Heart right ventricle (tissue), 16 donors: ENCODE measurements at regions not wholly inside any gene's neighbourhood (a gene's known extent, or its start where the extent isn't known, plus 50 kb on each side); places are given as distances from the start of the nearest gene placed in this dataset.

Source experiments
- ATAC-seq, 8 donors: fragments of 200-7000 bp; cut with Tn5 transposase; one replicate each; pipeline ENCODE4 v1.9.1; 2020; ENCODE audit warnings: mild to moderate bottlenecking in 8 of 8, moderate library complexity in 8 of 8, moderate number of reproducible peaks in 1 of 8
- DNase-seq, 2 donors: peaks; one replicate each; pipeline ENCODE4 v3.0.0-alpha.2; 2020
- H3K27ac ChIP-seq, 10 donors: fragments of 200-600 bp; sonication (generic) in 2 of 10; one replicate each; pipeline versions ENCODE4 v1.5.0 to v1.8.0; 2020 to 2022; ENCODE audit warnings: mild to moderate bottlenecking in 3 of 10
- H3K27me3 ChIP-seq, 7 donors: fragments of 200-600 bp; one replicate each; pipeline ENCODE4 v1.8.0; 2021 to 2022; ENCODE audit warnings: mild to moderate bottlenecking in 2 of 7
- H3K36me3 ChIP-seq, 9 donors: fragments of 200-600 bp; sonication (generic) in 1 of 9; one replicate each; pipeline versions ENCODE4 v1.5.0 to v1.8.0; 2020 to 2022; ENCODE audit warnings: mild to moderate bottlenecking in 2 of 9
- H3K4me1 ChIP-seq, 9 donors: fragments of 200-600 bp; sonication (generic) in 1 of 9; one replicate each; pipeline versions ENCODE4 v1.5.0 to v1.8.0; 2020 to 2022; ENCODE audit warnings: mild to moderate bottlenecking in 4 of 9
- H3K4me3 ChIP-seq, 10 donors: fragments of 200-600 bp; sonication (generic) in 2 of 10; one replicate each; pipeline versions ENCODE4 v1.5.0 to v1.8.0; 2020 to 2022; ENCODE audit warnings: mild to moderate bottlenecking in 7 of 10, moderate library complexity in 2 of 10
- H3K9me3 ChIP-seq, 11 donors: fragments of 200-600 bp in 10 of 11; sonication (generic) in 2 of 11; one replicate each; pipeline versions ENCODE4 v1.5.0 to v1.8.0; 2013 to 2022; ENCODE audit warnings: mild to moderate bottlenecking in 2 of 11, control low read depth in 1 of 11, moderate library complexity in 1 of 11
- CTCF ChIP-seq, 9 donors: fragments of 200-600 bp; sonication (generic) in 2 of 9; IDR thresholded peaks; one replicate each; pipeline versions ENCODE4 v1.5.0 to v1.8.0; 2021 to 2022; ENCODE audit warnings: antibody characterized with exemption in 9 of 9, mild to moderate bottlenecking in 5 of 9, moderate library complexity in 1 of 9
- WGBS, 2 donors: extraction: QIAGEN DNeasy Blood & Tissue Kit; methylation state at CpG; one replicate each; pipeline ENCODE4 v1.1.7; 2013; ENCODE audit warnings: inconsistent platforms in 1 of 2; 5-methylcytosine and 5-hydroxymethylcytosine counted together
- intact Hi-C, 10 donors: fragments of 100-400 bp; cut with DNase I; formaldehyde crosslinking; loops; one replicate each; pipeline versions ENCODE4 v1.11.1 to v1.14.2; 2022
- donor health status: Arrhythmogenic right ventricular cardiomyopathy.
- donor health status: ischemic (EF 13 %, LVEDD 7.1; RV severe dilation, severe dysfunction).
- donor health status: healthy with polysubstance abuse.
- donor health status: DM: no; HTN: yes; CAD: no.
- donor health status: DM: no; HTN: no; CAD: no.
- donor health status: ischemic (EF 25% LVEDD 6.9; RV normal size, moderate dysfunction).
- donor health status: ischemic (EF 25% LVEDD 5.7; RV mildly dilated, moderate dysfunction).
- donor health status: healthy.
- donor health status: DM: yes; HTN: yes; CAD: no.
- donor health status: Ischemic cardiomyopathy.
- donor health status: ischemic (EF 35%, LVEDD 5.7; RV mildly dilated, moderate dysfunction).
- donor health status: nonischemic (EF 11% LVEDD 7.7; RV severe dilation, severe dysfunction).
- donor health status: DM: yes; HTN: yes; CAD: no.
- donor health status: PGD.
- donor health status: ischemic (EF 29% LVEDD 5.4; RV normal size, mild dysfunction).
- donor health status: nonischemic (EF 23%, LVEDD 6.1; RV moderate dilation, normal function).

DNA sequence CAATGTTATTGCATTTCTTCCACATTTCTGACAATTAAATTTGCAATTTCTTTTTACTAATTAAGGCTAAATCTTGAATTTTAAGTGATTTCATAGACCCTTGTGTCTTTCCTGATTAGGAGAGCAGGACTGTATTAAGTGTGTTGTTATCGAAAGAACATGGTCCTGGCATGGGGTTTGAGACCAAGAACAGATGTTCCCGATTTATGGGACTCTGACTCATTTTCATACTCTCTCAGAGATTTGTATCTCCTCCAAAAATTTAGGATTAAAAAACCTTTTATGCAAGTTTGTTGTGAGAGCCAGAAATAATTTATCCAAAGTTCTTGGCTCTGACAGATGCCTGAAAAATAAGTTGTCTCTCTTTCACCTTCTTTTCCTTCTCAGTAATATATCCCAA, 589.3 kb upstream of the ARGLU1 start:
- Histone ChIP-seq H3K27ac (no peak overlapping the region), H3K36me3 (no peaks in the 10 kb centered on the region), H3K4me1 (no peaks in the 10 kb centered on the region), H3K9me3 (no peaks in the 10 kb centered on the region), H3K4me3 (no peak overlapping the region), H3K27me3 (no peaks in the 10 kb centered on the region)
- intact Hi-C loops = no loop called here
- WGBS, 2 donors = 74 to 76% methylated on average over 2 of the region's 2 CpGs
- no peak for TF ChIP-seq CTCF (IDR thresholded peaks at IDR 0.05)
- no peak for ATAC-seq
- no peak for DNase-seq

- DNase-seq (no peak), ATAC-seq (no peak)
- intact Hi-C loops = loop anchor here in 1 of 10 donors (10.0 kb wide), 1 partner anchor 50 kb away; no protein-coding TSS in a partner anchor
- no peak overlapping the region for H3K4me3 ChIP-seq
- peak in 6 of 9 donors; percentile 21 to 50 (median 26) for TF ChIP-seq CTCF (IDR thresholded peaks at IDR 0.05)
- H3K4me1 ChIP-seq = peaks cover 0 to 21% (median 3%) of the 10 kb centered on the region in 9 donors
- H3K36me3 ChIP-seq = no peaks in the 10 kb centered on the region
- no peak overlapping the region for H3K27ac ChIP-seq
- H3K9me3 ChIP-seq = no peaks in the 10 kb centered on the region
- no peaks in the 10 kb centered on the region for H3K27me3 ChIP-seq
Measured at GRCh38 chr13:107144432-107144831, 576.5 kb upstream of the ARGLU1 start.

- Histone ChIP-seq H3K27ac (no peak overlapping the region), H3K27me3 (no peaks in the 10 kb centered on the region), H3K9me3 (no peaks in the 10 kb centered on the region), H3K36me3 (no peaks in the 10 kb centered on the region), H3K4me1 (peaks cover 0 to 35% (median 18%) of the 10 kb centered on the region in 9 donors), H3K4me3 (no peak overlapping the region)
- no peak for ATAC-seq
- DNase-seq = no peak
- intact Hi-C loops = loop anchor here in 1 of 10 donors (10.0 kb wide), 1 partner anchor 53 kb away; no protein-coding TSS in a partner anchor
- WGBS, 2 donors = 55 to 58% methylated on average over 3 of the region's 3 CpGs
- TF ChIP-seq CTCF (IDR thresholded peaks at IDR 0.05) = no peak
Measured at GRCh38 chr13:107141767-107142166, 573.8 kb upstream of the ARGLU1 start.

- intact Hi-C loops = loop anchor here in 2 of 10 donors (5.0 to 10.0 kb wide), 2 partner anchors 222 to 444 kb away; no protein-coding TSS in a partner anchor
Measured at GRCh38 chr13:107139006-107139405, 571.1 kb upstream of the ARGLU1 start.

More at GRCh38 chr13:107139006-107139405, 571.1 kb upstream of the ARGLU1 start:
- Histone ChIP-seq H3K27ac (peak overlapping the region in 4 of 10 donors; percentile 41 to 56 (median 48)), H3K4me1 (peaks cover 0 to 35% (median 18%) of the 10 kb centered on the region in 9 donors), H3K36me3 (no peaks in the 10 kb centered on the region), H3K4me3 (no peak overlapping the region), H3K27me3 (no peaks in the 10 kb centered on the region), H3K9me3 (no peaks in the 10 kb centered on the region)
- WGBS, 2 donors = 27 to 32% methylated on average over 1 of the region's 1 CpG
- TF ChIP-seq CTCF (IDR thresholded peaks at IDR 0.05) = no peak
- peak in 1 of 2 donors; percentile 6 for DNase-seq
- ATAC-seq = peak; percentile 55 to 96 (median 76)
